Neural crest cell (in vitro differentiated cells): ENCODE measurements at regions not wholly inside any gene's neighbourhood (a gene's known extent, or its start where the extent isn't known, plus 50 kb on each side); places are given as distances from the start of the nearest gene placed in this dataset.

Source experiments
- DNase-seq: peaks from one replicate; pipeline ENCODE4 v3.0.0; 2021; ENCODE audit warnings: low read depth, mixed read lengths, low spot score
- H3K27ac Mint-ChIP-seq: one replicate; pipeline ENCODE4 v1.8.0; 2021; ENCODE audit warnings: mild to moderate bottlenecking, mixed read lengths; ENCODE audit not compliant: unreplicated experiment
- H3K27me3 Mint-ChIP-seq: 2 replicates; pipeline ENCODE4 v1.8.0; 2021; ENCODE audit warnings: low read depth, mild to moderate bottlenecking, mixed read lengths
- H3K36me3 Mint-ChIP-seq: 2 replicates; pipeline ENCODE4 v1.8.0; 2021; ENCODE audit warnings: low read depth, mild to moderate bottlenecking, mixed read lengths
- H3K4me1 Mint-ChIP-seq: 2 replicates; pipeline ENCODE4 v1.8.0; 2021; ENCODE audit warnings: mixed read lengths
- H3K4me3 Mint-ChIP-seq: one replicate; pipeline ENCODE4 v1.8.0; 2021; ENCODE audit warnings: mild to moderate bottlenecking, mixed read lengths
- H3K9me3 Mint-ChIP-seq: 2 replicates; pipeline ENCODE4 v1.8.0; 2021; ENCODE audit warnings: mixed read lengths
- CTCF ChIP-seq: fragments of 200-600 bp; sonication (generic); conservative IDR thresholded peaks from 2 replicates; pipeline ENCODE4 v1.5.0; 2021; ENCODE audit warnings: antibody characterized with exemption, mild to moderate bottlenecking

GRCh38 chr14:89648510-89648909 lies 231.5 kb upstream of the FOXN3 start:
- TF ChIP-seq CTCF = no peak
- peaks cover 2% of the 10 kb centered on the region for H3K9me3 Mint-ChIP-seq
- no peaks in the 10 kb centered on the region for H3K27me3 Mint-ChIP-seq
- H3K27ac Mint-ChIP-seq = no peak overlapping the region
- DNase-seq = no peak
- no peaks in the 10 kb centered on the region for H3K36me3 Mint-ChIP-seq
- H3K4me1 Mint-ChIP-seq = no peaks in the 10 kb centered on the region
- H3K4me3 Mint-ChIP-seq = no peak overlapping the region

GRCh38 chr14:89646971-89647370 lies 229.9 kb upstream of the FOXN3 start:
- Mint-ChIP-seq H3K9me3 (peaks cover 2% of the 10 kb centered on the region), H3K27me3 (no peaks in the 10 kb centered on the region), H3K27ac (no peak overlapping the region), H3K36me3 (no peaks in the 10 kb centered on the region), H3K4me1 (no peaks in the 10 kb centered on the region), H3K4me3 (no peak overlapping the region)
- TF ChIP-seq CTCF = no peak
- no peak for DNase-seq

- TF ChIP-seq CTCF = no peak
- Mint-ChIP-seq H3K27me3 (no peaks in the 10 kb centered on the region), H3K9me3 (peaks cover 2% of the 10 kb centered on the region), H3K4me1 (no peaks in the 10 kb centered on the region), H3K27ac (no peak overlapping the region), H3K36me3 (no peaks in the 10 kb centered on the region), H3K4me3 (no peak overlapping the region)
- DNase-seq = no peak
Observed at GRCh38 chr14:89644641-89645040, 227.6 kb upstream of the FOXN3 start.

GRCh38 chr14:89641495-89642175 lies 224.6 kb upstream of the FOXN3 start:
- DNase-seq = no peak
- Mint-ChIP-seq H3K9me3 (peaks cover 2% of the 10 kb centered on the region), H3K27ac (no peak overlapping the region), H3K27me3 (no peaks in the 10 kb centered on the region), H3K36me3 (no peaks in the 10 kb centered on the region), H3K4me3 (no peak overlapping the region), H3K4me1 (no peaks in the 10 kb centered on the region)
- TF ChIP-seq CTCF = no peak

GRCh38 chr14:89640141-89640540 lies 223.1 kb upstream of the FOXN3 start:
- Mint-ChIP-seq H3K36me3 (no peaks in the 10 kb centered on the region), H3K9me3 (no peaks in the 10 kb centered on the region), H3K4me1 (no peaks in the 10 kb centered on the region), H3K27ac (no peak overlapping the region), H3K4me3 (no peak overlapping the region), H3K27me3 (no peaks in the 10 kb centered on the region)
- TF ChIP-seq CTCF = no peak
- no peak for DNase-seq
